Activated CD8-positive, alpha-beta memory T cell treated with anti-CD3 and anti-CD28 coated beads for 1 hour (primary cell): ENCODE measurements at regions not wholly inside any gene's neighbourhood (a gene's known extent, or its start where the extent isn't known, plus 50 kb on each side); places are given as distances from the start of the nearest gene placed in this dataset.
"Not testable (repeated sequence)": the region's sequence is repeated elsewhere in the genome, so short reads cannot be mapped to it uniquely, and the experiment has no call there.

Experiments used
- DNase-seq, 2 donors: peaks; one replicate each; pipeline ENCODE4 v3.0.0-alpha.2; 2020; ENCODE audit warnings: low read depth in 1 of 2; ENCODE audit errors: extremely low read depth in 1 of 2

- DNase-seq, result no peak
Measured at GRCh38 chr3:5606884-5607472, 419.5 kb downstream of the EDEM1 start.

- DNase-seq, result no peak
Measured at GRCh38 chr3:5607581-5607980, 420.1 kb downstream of the EDEM1 start.

GRCh38 chr3:5608971-5609370 is 421.5 kb downstream of the EDEM1 start:
- DNase-seq, result not testable (repeated sequence)

- no peak for DNase-seq
Measured at GRCh38 chr3:5613599-5613998, 426.1 kb downstream of the EDEM1 start.

GRCh38 chr3:5616873-5617272 is 429.4 kb downstream of the EDEM1 start:
- no peak for DNase-seq

GRCh38 chr3:5618170-5618569 is 430.7 kb downstream of the EDEM1 start:
- no peak for DNase-seq

GRCh38 chr3:5630406-5630805 is 442.9 kb downstream of the EDEM1 start:
- DNase-seq, result no peak

- no peak for DNase-seq
Measured at GRCh38 chr3:5633960-5634359, 446.5 kb downstream of the EDEM1 start.

GRCh38 chr3:5634411-5634810 is 446.9 kb downstream of the EDEM1 start:
- no peak for DNase-seq

GRCh38 chr3:5635746-5636145 is 448.2 kb downstream of the EDEM1 start:
- no peak for DNase-seq

- no peak for DNase-seq
Measured at GRCh38 chr3:5638550-5638949, 451.0 kb downstream of the EDEM1 start.

GRCh38 chr3:5644773-5645670 is 457.5 kb downstream of the EDEM1 start:
- DNase-seq, result no peak

- no peak for DNase-seq
Measured at GRCh38 chr3:5645692-5646410, 458.3 kb downstream of the EDEM1 start.

GRCh38 chr3:5650303-5650702 is 462.8 kb downstream of the EDEM1 start:
- DNase-seq, result no peak

- no peak for DNase-seq
Measured at GRCh38 chr3:5651351-5651750, 463.8 kb downstream of the EDEM1 start.

GRCh38 chr3:5653426-5654143 is 466.1 kb downstream of the EDEM1 start:
- DNase-seq, result no peak

GRCh38 chr3:5657106-5657505 is 469.6 kb downstream of the EDEM1 start:
- no peak for DNase-seq

- no peak for DNase-seq
Measured at GRCh38 chr3:5663601-5664000, 476.1 kb downstream of the EDEM1 start.

- no peak for DNase-seq
Measured at GRCh38 chr3:5666455-5666854, 478.9 kb downstream of the EDEM1 start.

- no peak for DNase-seq
Measured at GRCh38 chr3:5673521-5673920, 486.0 kb downstream of the EDEM1 start.

- DNase-seq, result no peak
Measured at GRCh38 chr3:5675319-5675718, 487.8 kb downstream of the EDEM1 start.
